ENCODE measurements at regions not wholly inside any gene's neighbourhood (a gene's known extent, or its start where the extent isn't known, plus 50 kb on each side); places are given as distances from the start of the nearest gene placed in this dataset.

DNA sequence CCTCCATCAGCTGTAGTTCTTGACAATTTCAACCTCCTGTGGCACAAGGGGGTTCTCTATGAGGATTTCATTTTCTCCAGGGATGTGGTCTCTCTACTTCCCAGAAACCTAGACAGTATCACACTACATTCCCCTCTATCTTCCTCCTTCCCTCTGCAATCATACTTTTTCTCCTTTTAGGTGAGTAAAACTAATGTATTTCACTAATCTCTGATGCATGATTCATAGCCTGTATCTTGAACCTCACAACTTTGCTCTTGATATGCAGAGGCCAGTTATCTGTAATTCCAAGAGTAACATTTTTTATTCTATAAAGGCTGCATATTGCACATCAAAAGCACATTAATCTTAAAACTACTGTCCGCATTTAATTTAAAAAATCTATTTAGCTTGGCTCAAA is 449.6 kb downstream of the RFPL4B start:
- TF ChIP-seq, protein P1, sequence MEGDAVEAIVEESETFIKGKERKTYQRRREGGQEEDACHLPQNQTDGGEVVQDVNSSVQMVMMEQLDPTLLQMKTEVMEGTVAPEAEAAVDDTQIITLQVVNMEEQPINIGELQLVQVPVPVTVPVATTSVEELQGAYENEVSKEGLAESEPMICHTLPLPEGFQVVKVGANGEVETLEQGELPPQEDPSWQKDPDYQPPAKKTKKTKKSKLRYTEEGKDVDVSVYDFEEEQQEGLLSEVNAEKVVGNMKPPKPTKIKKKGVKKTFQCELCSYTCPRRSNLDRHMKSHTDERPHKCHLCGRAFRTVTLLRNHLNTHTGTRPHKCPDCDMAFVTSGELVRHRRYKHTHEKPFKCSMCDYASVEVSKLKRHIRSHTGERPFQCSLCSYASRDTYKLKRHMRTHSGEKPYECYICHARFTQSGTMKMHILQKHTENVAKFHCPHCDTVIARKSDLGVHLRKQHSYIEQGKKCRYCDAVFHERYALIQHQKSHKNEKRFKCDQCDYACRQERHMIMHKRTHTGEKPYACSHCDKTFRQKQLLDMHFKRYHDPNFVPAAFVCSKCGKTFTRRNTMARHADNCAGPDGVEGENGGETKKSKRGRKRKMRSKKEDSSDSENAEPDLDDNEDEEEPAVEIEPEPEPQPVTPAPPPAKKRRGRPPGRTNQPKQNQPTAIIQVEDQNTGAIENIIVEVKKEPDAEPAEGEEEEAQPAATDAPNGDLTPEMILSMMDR (IDR thresholded peaks at IDR 0.05; ENCODE audit: insufficient read depth, low read depth, low read length), result no peak
- no peak for TF ChIP-seq EZH2 (IDR thresholded peaks at IDR 0.05; ENCODE audit: insufficient read depth, low read length)
